ENCODE measurements at regions not wholly inside any gene's neighbourhood (a gene's known extent, or its start where the extent isn't known, plus 50 kb on each side); places are given as distances from the start of the nearest gene placed in this dataset.

DNA sequence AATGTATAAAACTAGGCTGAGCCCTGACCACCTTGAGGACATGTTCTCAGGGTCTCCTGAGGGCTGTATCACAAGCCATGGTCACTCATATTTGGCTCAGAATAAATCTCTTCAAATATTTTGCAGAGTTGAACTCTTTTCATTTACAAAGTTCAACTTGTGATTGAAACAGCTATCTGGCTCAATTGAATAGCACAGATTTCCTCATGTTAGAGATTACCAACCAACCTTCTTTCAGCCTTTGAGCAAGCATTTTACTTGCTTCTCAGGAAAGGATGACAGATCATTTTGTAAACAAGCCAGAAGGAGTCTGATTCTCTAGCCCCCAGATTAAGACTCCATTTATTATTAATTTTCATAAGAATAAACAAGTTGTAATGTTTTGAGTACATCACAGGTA is 111.0 kb upstream of the DOK5 start (continued):
- TF ChIP-seq CHCHD3 (CRISPR knock-in tag; IDR thresholded peaks at IDR 0.05) (no peak), SMC3 (IDR thresholded peaks at IDR 0.05; ENCODE audit: low read length) (no peak)

DNA sequence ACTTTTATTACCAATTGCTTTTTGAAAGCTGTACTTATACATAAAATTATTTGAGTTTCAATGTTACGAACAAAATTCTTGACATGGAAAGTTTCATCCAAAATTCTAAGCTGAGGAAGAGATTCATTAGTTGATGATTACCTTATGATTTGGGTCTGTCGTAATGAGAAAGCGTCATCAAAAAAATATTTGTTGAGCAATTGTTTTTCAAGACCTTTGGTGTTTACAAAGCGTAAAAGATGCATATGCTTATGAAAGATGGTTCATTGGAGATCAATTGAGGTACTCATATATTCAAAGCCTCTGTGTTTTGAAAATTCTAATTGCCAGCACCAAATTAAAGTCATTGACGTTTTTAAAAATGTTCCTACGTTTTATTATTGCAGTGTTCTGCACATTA is 110.5 kb upstream of the DOK5 start:
- CTCF ChIA-PET (ENCODE audit: low intra/inter-chr PET ratio, low total read pairs) = no interaction called here
- Histone ChIP-seq H3K4me3 (replicated peaks in 1 of 3; ENCODE audit: insufficient read depth in 1 of 3, low read depth in 2 of 3, low read length in 3 of 3) (no peak overlapping the region), H3K9me3 (ENCODE audit: low read length) (no peaks in the 10 kb centered on the region), H3K9ac (ENCODE audit: insufficient read depth, low read depth, low read length) (no peak overlapping the region), H3K4me2 (ENCODE audit: low read depth, low read length) (no peak overlapping the region), H4K20me1 (ENCODE audit: insufficient read depth, low read length) (no peaks in the 10 kb centered on the region), H2AFZ (ENCODE audit: low read length) (no peak overlapping the region), H3K27me3 (ENCODE audit: control insufficient read depth in 1 of 2, insufficient read depth in 2 of 2, low read length in 2 of 2) (no peaks in the 10 kb centered on the region), H3K36me3 (replicated peaks in 1 of 2; ENCODE audit: control insufficient read depth in 1 of 2, insufficient read depth in 2 of 2, low read length in 2 of 2) (no peaks in the 10 kb centered on the region), H3K27ac (ENCODE audit: extremely low read length, insufficient read depth, low read length) (no peak overlapping the region), H3K4me1 (ENCODE audit: insufficient read depth, low read length) (no peaks in the 10 kb centered on the region), H3K79me2 (ENCODE audit: insufficient read depth, low read length) (no peaks in the 10 kb centered on the region)
- no peak for FAIRE-seq
- 1% methylated on average over 6 of the region's 6 CpGs for WGBS (ENCODE audit: low lambda C conversion rate)
- no TSS peak for BruUV-seq (replicated peaks)
- no peak for ATAC-seq
- intact Hi-C loops (cut with micrococcal nuclease; ENCODE audit: unreplicated experiment) = no loop called here
- TF ChIP-seq FIP1L1 (IDR thresholded peaks at IDR 0.05; ENCODE audit: borderline replicate concordance, insufficient read depth, low read depth, low read length) = no peak
- peak; percentile 67 for TF ChIP-seq CREB1 (IDR thresholded peaks at IDR 0.05)
- TF ChIP-seq CREB1 (CRISPR knock-in tag; IDR thresholded peaks at IDR 0.05) = no peak
- DNase-seq (ENCODE audit: low spot score) = no peak
- POLR2A ChIA-PET = no interaction called here
- in situ Hi-C loops (cut with HindIII; ENCODE audit: extremely low pct_ligation_motif_present, low pct_unique_long_range_greater_than_20kb) = no loop called here

DNA sequence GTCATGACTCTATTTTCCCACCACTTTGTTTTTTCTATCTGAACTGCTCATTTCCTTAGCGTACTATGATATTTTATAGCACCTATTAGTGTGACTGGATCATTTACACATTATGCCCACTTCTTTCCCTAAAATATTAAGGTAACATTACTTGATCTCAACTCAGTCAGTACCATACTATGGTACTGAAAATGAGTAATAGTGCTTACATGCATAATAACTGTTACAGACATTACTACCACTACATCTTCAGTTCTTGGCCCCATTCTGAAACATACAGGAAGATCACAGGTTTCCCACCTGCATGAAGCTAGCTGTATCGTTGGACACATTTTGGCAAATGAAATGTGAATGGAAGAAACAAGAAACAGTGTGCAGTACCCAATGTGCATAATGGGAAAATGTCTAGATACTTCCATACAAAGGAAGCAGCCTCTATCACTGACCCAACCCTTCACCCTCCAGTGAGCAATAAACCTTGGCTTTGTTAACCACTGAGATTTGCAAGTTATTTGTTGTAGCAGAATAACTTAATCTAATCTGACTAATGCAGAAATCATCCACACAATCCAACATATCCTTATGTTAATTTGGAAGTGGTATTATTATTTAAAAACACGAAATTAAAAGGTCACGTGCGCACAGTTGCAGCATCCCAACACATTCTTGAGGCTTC is 108.6 kb upstream of the DOK5 start:
- Histone ChIP-seq H3K4me3 (replicated peaks in 1 of 3; ENCODE audit: insufficient read depth in 1 of 3, low read depth in 2 of 3, low read length in 3 of 3) (no peak overlapping the region), H3K36me3 (replicated peaks in 1 of 2; ENCODE audit: control insufficient read depth in 1 of 2, insufficient read depth in 2 of 2, low read length in 2 of 2) (no peaks in the 10 kb centered on the region), H3K27ac (ENCODE audit: extremely low read length, insufficient read depth, low read length) (no peak overlapping the region), H2AFZ (ENCODE audit: low read length) (no peak overlapping the region), H4K20me1 (ENCODE audit: insufficient read depth, low read length) (no peaks in the 10 kb centered on the region), H3K4me2 (ENCODE audit: low read depth, low read length) (no peak overlapping the region), H3K9me3 (ENCODE audit: low read length) (no peaks in the 10 kb centered on the region), H3K27me3 (ENCODE audit: control insufficient read depth in 1 of 2, insufficient read depth in 2 of 2, low read length in 2 of 2) (no peaks in the 10 kb centered on the region), H3K4me1 (ENCODE audit: insufficient read depth, low read length) (no peaks in the 10 kb centered on the region), H3K79me2 (ENCODE audit: insufficient read depth, low read length) (no peaks in the 10 kb centered on the region), H3K9ac (ENCODE audit: insufficient read depth, low read depth, low read length) (no peak overlapping the region)
- 7% methylated on average over 5 of the region's 5 CpGs for WGBS (ENCODE audit: low lambda C conversion rate)
- CTCF ChIA-PET (ENCODE audit: low intra/inter-chr PET ratio, low total read pairs) = no interaction called here
- FAIRE-seq = no peak
- no TSS peak for BruUV-seq (replicated peaks)
- in situ Hi-C loops (cut with HindIII; ENCODE audit: extremely low pct_ligation_motif_present, low pct_unique_long_range_greater_than_20kb) = no loop called here
- intact Hi-C loops (cut with micrococcal nuclease; ENCODE audit: unreplicated experiment) = no loop called here
- POLR2A ChIA-PET = no interaction called here
- DNase-seq (ENCODE audit: low spot score) = no peak
- no peak for ATAC-seq
- TF ChIP-seq CC2D1A (CRISPR knock-in tag; IDR thresholded peaks at IDR 0.05) = no peak
- no peak for TF ChIP-seq NR2C2 (CRISPR knock-in tag; IDR thresholded peaks at IDR 0.05; ENCODE audit: borderline replicate concordance)
- TF ChIP-seq, protein P1, sequence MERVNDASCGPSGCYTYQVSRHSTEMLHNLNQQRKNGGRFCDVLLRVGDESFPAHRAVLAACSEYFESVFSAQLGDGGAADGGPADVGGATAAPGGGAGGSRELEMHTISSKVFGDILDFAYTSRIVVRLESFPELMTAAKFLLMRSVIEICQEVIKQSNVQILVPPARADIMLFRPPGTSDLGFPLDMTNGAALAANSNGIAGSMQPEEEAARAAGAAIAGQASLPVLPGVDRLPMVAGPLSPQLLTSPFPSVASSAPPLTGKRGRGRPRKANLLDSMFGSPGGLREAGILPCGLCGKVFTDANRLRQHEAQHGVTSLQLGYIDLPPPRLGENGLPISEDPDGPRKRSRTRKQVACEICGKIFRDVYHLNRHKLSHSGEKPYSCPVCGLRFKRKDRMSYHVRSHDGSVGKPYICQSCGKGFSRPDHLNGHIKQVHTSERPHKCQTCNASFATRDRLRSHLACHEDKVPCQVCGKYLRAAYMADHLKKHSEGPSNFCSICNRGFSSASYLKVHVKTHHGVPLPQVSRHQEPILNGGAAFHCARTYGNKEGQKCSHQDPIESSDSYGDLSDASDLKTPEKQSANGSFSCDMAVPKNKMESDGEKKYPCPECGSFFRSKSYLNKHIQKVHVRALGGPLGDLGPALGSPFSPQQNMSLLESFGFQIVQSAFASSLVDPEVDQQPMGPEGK (CRISPR knock-in tag; IDR thresholded peaks at IDR 0.05) = no peak
- no peak for TF ChIP-seq FOXC1 (CRISPR knock-in tag; IDR thresholded peaks at IDR 0.05; ENCODE audit: borderline replicate concordance)
- TF ChIP-seq, protein P2, sequence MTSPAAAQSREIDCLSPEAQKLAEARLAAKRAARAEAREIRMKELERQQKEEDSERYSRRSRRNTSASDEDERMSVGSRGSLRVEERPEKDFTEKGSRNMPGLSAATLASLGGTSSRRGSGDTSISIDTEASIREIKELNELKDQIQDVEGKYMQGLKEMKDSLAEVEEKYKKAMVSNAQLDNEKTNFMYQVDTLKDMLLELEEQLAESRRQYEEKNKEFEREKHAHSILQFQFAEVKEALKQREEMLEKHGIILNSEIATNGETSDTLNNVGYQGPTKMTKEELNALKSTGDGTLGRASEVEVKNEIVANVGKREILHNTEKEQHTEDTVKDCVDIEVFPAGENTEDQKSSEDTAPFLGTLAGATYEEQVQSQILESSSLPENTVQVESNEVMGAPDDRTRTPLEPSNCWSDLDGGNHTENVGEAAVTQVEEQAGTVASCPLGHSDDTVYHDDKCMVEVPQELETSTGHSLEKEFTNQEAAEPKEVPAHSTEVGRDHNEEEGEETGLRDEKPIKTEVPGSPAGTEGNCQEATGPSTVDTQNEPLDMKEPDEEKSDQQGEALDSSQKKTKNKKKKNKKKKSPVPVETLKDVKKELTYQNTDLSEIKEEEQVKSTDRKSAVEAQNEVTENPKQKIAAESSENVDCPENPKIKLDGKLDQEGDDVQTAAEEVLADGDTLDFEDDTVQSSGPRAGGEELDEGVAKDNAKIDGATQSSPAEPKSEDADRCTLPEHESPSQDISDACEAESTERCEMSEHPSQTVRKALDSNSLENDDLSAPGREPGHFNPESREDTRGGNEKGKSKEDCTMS (CRISPR knock-in tag; conservative IDR thresholded peaks at IDR 0.05) = no peak
- TF ChIP-seq STAT5B (CRISPR knock-in tag; IDR thresholded peaks at IDR 0.05) = no peak
- TF ChIP-seq ZBTB20 (CRISPR knock-in tag; IDR thresholded peaks at IDR 0.05; ENCODE audit: borderline replicate concordance, low read depth) = no peak
- TF ChIP-seq TSC22D2 (CRISPR knock-in tag; IDR thresholded peaks at IDR 0.05; ENCODE audit: borderline replicate concordance) = no peak
- TF ChIP-seq CBX1 (IDR thresholded peaks at IDR 0.05; ENCODE audit: low read depth) = no peak
